ENCODE measurements at regions not wholly inside any gene's neighbourhood (a gene's known extent, or its start where the extent isn't known, plus 50 kb on each side); places are given as distances from the start of the nearest gene placed in this dataset.

DNA sequence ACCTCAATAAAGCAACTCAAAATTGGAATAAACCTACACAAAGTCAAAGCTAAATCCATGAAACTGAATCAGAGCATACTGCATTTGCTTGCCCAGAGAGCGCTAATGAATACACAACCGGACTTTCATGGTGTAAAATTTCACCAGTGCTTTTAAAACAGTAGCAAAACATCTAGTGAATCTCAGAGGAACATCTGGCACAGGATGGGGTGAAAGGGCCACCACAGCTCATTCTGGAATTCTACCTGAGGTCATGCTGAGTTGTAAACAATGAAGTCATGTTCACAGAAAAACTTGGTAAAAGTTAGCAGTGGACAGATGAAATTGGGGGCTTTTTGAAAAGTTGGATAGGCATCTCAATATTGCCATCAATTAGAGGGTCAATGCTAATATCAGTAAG is 125.6 kb upstream of the STXBP5 start:
- DNase-seq (ENCODE audit: low read depth) = no peak

DNA sequence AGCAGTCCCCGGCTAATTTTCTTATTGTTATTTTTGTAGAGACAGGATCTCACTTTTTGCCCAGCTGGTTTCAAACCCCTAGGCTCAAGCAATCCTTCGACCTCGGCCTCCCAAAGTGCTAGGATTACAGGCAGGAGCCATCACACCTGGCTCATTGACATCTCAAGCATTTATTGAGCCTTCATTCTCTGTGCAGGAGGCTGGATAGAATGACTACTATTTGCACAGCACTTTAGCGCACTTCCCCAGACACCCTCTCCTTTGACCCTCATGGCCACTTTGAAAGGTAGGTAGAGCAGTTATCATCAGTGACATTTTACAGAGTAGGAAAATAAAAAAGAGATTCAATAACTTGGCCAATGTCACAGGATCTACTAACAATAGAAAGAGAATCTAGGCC is 124.0 kb upstream of the STXBP5 start:
- DNase-seq (ENCODE audit: low read depth) = no peak

- no peak for DNase-seq (ENCODE audit: low read depth)
Measured at GRCh38 chr6:147081076-147081609, 123.1 kb upstream of the STXBP5 start.

DNA sequence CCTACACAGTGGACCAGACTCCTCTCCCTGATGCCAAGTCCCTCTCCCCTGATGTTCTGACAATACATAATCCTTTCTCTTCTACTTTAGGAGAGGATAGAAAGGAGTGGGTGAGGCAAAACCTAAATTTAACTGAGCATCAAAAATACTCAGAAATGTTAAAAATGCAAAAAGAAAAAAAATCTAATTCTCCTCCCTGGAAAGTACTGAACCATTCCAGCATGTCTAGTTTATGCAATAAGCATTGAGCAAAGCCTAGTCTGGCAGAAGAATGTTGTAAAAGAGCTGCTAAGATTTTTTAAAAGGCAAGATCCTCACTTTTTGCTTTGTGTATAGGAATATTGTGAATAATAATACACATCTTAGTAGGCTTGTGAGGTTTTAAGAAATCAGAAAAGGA is 116.6 kb upstream of the STXBP5 start:
- no peak for DNase-seq (ENCODE audit: low read depth)

GRCh38 chr6:147088861-147089260 is 115.4 kb upstream of the STXBP5 start:
- DNase-seq (ENCODE audit: low read depth) = no peak

- no peak for DNase-seq (ENCODE audit: low read depth)
Measured at GRCh38 chr6:147095316-147095715, 108.9 kb upstream of the STXBP5 start.

GRCh38 chr6:147099974-147100373 is 104.2 kb upstream of the STXBP5 start:
- DNase-seq (ENCODE audit: low read depth) = peak; percentile 33

DNA sequence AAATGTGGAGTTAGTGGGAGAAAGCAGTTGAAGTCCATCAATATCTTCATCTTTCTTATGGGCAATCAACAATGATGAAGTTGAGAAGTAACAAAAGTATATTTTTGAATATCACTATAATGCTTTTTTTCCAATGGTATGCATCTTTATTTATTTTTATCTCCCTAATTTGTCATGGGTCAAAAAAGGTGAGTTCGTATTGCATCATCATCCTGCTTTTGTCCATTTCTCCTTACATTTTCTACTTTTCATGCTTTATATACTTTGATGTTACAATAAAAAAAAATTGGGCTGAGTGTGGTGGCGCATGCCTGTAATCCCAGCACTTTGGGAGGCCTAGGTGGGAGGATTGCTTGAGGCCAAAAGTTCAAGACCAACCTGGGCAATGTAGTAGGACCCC is 101.2 kb upstream of the STXBP5 start:
- DNase-seq (ENCODE audit: low read depth) = no peak

GRCh38 chr6:147103694-147104093 is 100.5 kb upstream of the STXBP5 start:
- DNase-seq (ENCODE audit: low read depth) = no peak

DNA sequence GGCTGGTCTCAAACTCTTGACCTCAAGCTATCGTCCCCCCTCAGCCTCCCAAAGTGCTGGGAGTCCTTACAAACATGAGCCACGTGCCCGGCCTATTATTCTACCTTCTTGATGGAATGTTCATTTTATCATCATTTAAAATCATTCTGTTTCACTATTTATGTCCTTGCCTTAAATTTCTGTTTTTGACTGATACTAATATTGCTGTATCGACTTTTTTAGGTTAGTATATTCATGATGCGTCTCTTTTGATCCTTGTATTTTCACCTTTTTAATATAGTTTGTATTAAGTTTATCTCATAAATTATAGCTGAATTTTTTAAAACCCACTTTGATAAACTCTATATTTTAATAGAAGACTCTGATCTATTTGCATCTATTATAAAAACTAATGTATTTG is 98.4 kb upstream of the STXBP5 start:
- DNase-seq (ENCODE audit: low read depth) = no peak

- peak; percentile 34 for DNase-seq (ENCODE audit: low read depth)
Measured at GRCh38 chr6:147106759-147107401, 97.3 kb upstream of the STXBP5 start.

GRCh38 chr6:147108259-147108910 is 95.8 kb upstream of the STXBP5 start:
- DNase-seq (ENCODE audit: low read depth) = no peak

GRCh38 chr6:147109707-147110106 is 94.5 kb upstream of the STXBP5 start:
- no peak for DNase-seq (ENCODE audit: low read depth)

DNA sequence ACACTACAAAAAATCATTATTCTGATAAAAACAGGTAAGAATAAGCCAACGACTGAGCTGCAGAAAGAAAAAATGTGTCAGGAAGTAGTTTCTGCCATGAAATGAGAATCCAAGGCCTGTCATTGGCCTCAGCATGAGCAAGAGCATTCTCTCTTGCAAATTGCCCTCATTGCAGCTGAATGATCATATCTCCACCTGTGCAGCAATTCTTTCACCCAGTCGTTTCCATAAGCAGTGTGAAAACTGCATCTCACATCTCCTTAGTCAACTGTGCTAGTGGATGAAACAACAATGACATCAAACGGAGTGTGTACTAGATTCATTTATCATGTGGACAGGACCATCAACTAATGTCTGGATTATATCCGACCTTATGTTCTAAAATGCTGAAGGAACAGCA is 88.2 kb upstream of the STXBP5 start:
- no peak for DNase-seq (ENCODE audit: low read depth)

GRCh38 chr6:147117011-147117410 is 87.2 kb upstream of the STXBP5 start:
- DNase-seq (ENCODE audit: low read depth) = no peak

GRCh38 chr6:147117580-147117979 is 86.6 kb upstream of the STXBP5 start:
- peak; percentile 32 for DNase-seq (ENCODE audit: low read depth)

- DNase-seq (ENCODE audit: low read depth) = no peak
Measured at GRCh38 chr6:147119310-147119709, 84.9 kb upstream of the STXBP5 start.

DNA sequence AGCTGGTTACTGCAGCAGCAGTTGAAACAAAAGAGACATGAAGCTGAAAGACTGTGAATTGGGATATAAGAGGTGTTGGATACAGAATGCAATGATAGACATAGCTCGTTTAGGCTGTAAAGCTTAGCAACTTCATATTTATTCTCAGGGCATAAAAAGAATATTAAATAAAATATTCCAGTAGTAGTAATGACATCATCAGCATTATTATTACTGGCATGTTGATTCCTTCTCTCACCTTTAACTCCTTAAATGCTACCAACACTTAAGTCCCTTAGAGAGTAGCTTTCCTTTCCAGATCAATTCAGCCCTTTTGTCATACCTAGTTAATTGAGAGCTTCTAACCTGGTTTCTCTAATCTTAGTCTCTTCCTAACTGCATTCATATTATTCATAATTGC is 81.4 kb upstream of the STXBP5 start:
- DNase-seq (ENCODE audit: low read depth) = no peak

GRCh38 chr6:147126618-147127022 is 77.6 kb upstream of the STXBP5 start:
- DNase-seq (ENCODE audit: low read depth) = no peak

GRCh38 chr6:147127587-147127986 is 76.6 kb upstream of the STXBP5 start:
- DNase-seq (ENCODE audit: low read depth) = no peak

GRCh38 chr6:147128056-147128455 is 76.2 kb upstream of the STXBP5 start:
- DNase-seq (ENCODE audit: low read depth) = no peak

GRCh38 chr6:147131532-147132128 is 72.6 kb upstream of the STXBP5 start:
- DNase-seq (ENCODE audit: low read depth) = peak; percentile 21

GRCh38 chr6:147132889-147133288 is 71.3 kb upstream of the STXBP5 start:
- no peak for DNase-seq (ENCODE audit: low read depth)

All from fibroblast of the conjunctiva (primary cell).